RWPE2 (cell line): ENCODE measurements at regions not wholly inside any gene's neighbourhood (a gene's known extent, or its start where the extent isn't known, plus 50 kb on each side); places are given as distances from the start of the nearest gene placed in this dataset.
"Not testable (repeated sequence)": the region's sequence is repeated elsewhere in the genome, so short reads cannot be mapped to it uniquely, and the experiment has no call there.

Experiments
- ATAC-seq: fragments of 200-7000 bp; cut with Tn5 transposase; 3 replicates; pipeline ENCODE4 v1.9.1; 2021; ENCODE audit warnings: low read depth
- DNase-seq: peaks from one replicate; pipeline ENCODE4 v3.0.0-alpha.2; 2020; ENCODE audit warnings: low spot score
- H3K27ac ChIP-seq: fragments of 450-650 bp; 2 replicates; pipeline ENCODE4 v1.5.1; 2017; ENCODE audit warnings: mild to moderate bottlenecking; ENCODE audit not compliant: poor library complexity, severe bottlenecking
- H3K27me3 ChIP-seq: fragments of 250-450 bp; sonication (Bioruptor Pico); 2 replicates; pipeline ENCODE4 v1.5.1; 2021; ENCODE audit warnings: mild to moderate bottlenecking, moderate library complexity; ENCODE audit not compliant: insufficient read depth, poor library complexity, severe bottlenecking
- H3K36me3 ChIP-seq: fragments of 250-450 bp; sonication (Bioruptor Pico); 2 replicates; pipeline ENCODE4 v1.5.1; 2020; ENCODE audit warnings: low read depth, mild to moderate bottlenecking, moderate library complexity
- H3K4me1 ChIP-seq: fragments of 250-450 bp; sonication (Bioruptor Pico); 2 replicates; pipeline ENCODE4 v1.5.1; 2021; ENCODE audit warnings: mild to moderate bottlenecking, moderate library complexity; ENCODE audit not compliant: insufficient read depth, poor library complexity, severe bottlenecking
- H3K4me3 ChIP-seq: fragments of 250-450 bp; sonication (Bioruptor Pico); 2 replicates; pipeline ENCODE4 v1.5.1; 2021; ENCODE audit warnings: mild to moderate bottlenecking, moderate library complexity; ENCODE audit not compliant: severe bottlenecking
- H3K9me3 ChIP-seq: fragments of 250-450 bp; sonication (Bioruptor Pico); 2 replicates; pipeline ENCODE4 v1.5.1; 2021; ENCODE audit warnings: mild to moderate bottlenecking, moderate library complexity; ENCODE audit not compliant: severe bottlenecking

DNA sequence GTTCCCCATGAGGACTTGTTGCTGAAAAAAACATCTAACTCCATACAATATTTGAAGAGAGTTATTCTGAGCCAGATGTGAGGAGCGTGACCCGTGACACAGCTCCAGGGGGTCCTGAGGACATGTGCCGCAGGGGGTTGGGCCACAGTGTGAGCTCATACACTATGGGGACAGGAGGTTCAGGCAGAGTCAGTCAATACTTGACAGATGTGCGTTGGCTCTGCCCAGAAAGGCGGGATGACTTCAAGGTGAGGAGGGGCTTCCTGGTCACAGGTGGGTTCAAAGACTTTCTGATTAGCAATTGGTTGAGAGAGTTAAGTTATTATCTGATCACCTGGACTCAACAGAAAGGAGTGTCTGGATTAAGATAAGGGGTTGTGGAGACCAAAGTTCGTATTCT lies 147.1 kb upstream of the ZNF469 start:
- not testable (repeated sequence) for H3K27me3 ChIP-seq, H3K9me3 ChIP-seq, H3K4me3 ChIP-seq, DNase-seq, ATAC-seq, H3K36me3 ChIP-seq
- peak overlapping the region; percentile 35 for H3K27ac ChIP-seq
- peaks cover 29% of the 10 kb centered on the region for H3K4me1 ChIP-seq

DNA sequence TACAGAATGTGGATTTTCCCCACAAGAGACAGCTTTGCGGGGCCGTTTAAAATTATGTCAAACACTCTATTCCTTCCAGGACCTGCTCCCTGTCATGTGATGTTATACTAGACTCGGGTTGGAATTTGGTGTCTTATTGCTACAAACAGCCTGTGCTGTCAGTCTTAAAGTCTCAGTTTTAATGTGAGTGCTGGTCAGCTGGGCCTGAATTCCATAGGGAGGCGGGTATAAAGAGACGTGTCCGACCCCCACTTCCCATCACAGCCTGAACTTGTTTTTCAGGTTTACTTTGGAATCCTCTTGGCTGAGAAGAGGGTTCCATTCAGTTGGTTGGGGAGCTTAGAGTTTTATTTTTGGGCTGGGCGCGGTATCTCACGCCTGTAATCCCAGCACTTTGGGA lies 146.5 kb upstream of the ZNF469 start:
- not testable (repeated sequence) for DNase-seq, H3K9me3 ChIP-seq, H3K4me3 ChIP-seq, H3K36me3 ChIP-seq, H3K27me3 ChIP-seq
- peak overlapping the region; percentile 35 for H3K27ac ChIP-seq
- peaks cover 29% of the 10 kb centered on the region for H3K4me1 ChIP-seq
- peak; percentile 36 for ATAC-seq

DNA sequence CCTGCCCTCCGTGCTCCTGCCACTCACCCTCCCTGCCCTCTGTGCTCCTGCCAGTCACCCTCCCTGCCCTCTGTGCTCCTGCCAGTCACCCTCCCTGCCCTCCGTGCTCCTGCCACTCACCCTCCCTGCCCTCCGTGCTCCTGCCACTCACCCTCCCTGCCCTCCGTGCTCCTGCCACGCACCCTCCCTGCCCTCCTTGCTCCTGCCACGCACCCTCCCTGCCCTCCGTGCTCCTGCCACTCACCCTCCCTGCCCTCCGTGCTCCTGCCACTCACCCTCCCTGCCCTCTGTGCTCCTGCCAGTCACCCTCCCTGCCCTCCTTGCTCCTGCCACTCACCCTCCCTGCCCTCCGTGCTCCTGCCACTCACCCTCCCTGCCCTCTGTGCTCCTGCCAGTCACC lies 145.4 kb upstream of the ZNF469 start:
- H3K36me3 ChIP-seq, H3K27me3 ChIP-seq, H3K27ac ChIP-seq, H3K4me3 ChIP-seq, ATAC-seq, H3K9me3 ChIP-seq, DNase-seq: not testable (repeated sequence)
- peaks cover 35% of the 10 kb centered on the region for H3K4me1 ChIP-seq

- H3K9me3 ChIP-seq, H3K36me3 ChIP-seq, H3K27me3 ChIP-seq, H3K4me3 ChIP-seq, DNase-seq, ATAC-seq: not testable (repeated sequence)
- H3K27ac ChIP-seq: peak overlapping the region; percentile 44
- peaks cover 40% of the 10 kb centered on the region for H3K4me1 ChIP-seq
Measured at GRCh38 chr16:88237761-88238415, 144.9 kb upstream of the ZNF469 start.

DNA sequence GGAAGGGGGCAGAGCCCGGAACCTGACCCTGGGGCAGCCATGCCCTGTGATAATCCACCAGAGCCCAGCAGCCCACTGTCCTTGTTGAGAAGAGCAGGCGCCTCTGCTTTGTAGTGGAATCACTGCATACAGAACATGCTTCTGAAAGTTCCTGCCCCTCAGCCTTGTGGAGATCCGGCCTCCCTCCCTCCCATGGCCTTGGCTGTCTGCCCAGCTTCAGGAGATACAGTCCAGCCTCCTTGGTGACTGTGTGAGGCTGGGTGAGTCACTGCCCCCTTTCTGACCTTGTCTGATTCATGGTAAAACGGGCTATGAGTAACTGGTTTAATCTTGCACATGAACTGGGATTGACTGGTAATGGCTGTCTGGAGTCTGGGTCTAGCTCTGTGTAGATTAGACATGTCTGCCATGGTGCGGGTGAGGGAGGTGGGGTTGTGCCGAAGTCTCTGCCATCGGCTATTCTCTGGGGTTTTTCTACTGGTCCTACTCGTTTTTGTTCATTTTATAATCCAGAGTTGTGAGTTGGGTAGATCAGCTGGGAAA lies 144.0 kb upstream of the ZNF469 start:
- H3K4me3 ChIP-seq, H3K27me3 ChIP-seq, H3K9me3 ChIP-seq, H3K36me3 ChIP-seq: not testable (repeated sequence)
- ATAC-seq (peak; percentile 64), DNase-seq (peak; percentile 97)
- H3K4me1 ChIP-seq: peaks cover 47% of the 10 kb centered on the region
- H3K27ac ChIP-seq: peak overlapping the region; percentile 44

GRCh38 chr16:88240118-88240517 lies 142.6 kb upstream of the ZNF469 start:
- not testable (repeated sequence) for H3K9me3 ChIP-seq, H3K27me3 ChIP-seq, DNase-seq, ATAC-seq, H3K4me3 ChIP-seq, H3K36me3 ChIP-seq
- Histone ChIP-seq H3K4me1 (peaks cover 43% of the 10 kb centered on the region), H3K27ac (peak overlapping the region; percentile 13)

GRCh38 chr16:88240776-88241175 lies 142.0 kb upstream of the ZNF469 start:
- not testable (repeated sequence) for H3K9me3 ChIP-seq, H3K27me3 ChIP-seq, H3K36me3 ChIP-seq, H3K4me3 ChIP-seq, ATAC-seq, DNase-seq
- peak overlapping the region; percentile 13 for H3K27ac ChIP-seq
- peaks cover 44% of the 10 kb centered on the region for H3K4me1 ChIP-seq

DNA sequence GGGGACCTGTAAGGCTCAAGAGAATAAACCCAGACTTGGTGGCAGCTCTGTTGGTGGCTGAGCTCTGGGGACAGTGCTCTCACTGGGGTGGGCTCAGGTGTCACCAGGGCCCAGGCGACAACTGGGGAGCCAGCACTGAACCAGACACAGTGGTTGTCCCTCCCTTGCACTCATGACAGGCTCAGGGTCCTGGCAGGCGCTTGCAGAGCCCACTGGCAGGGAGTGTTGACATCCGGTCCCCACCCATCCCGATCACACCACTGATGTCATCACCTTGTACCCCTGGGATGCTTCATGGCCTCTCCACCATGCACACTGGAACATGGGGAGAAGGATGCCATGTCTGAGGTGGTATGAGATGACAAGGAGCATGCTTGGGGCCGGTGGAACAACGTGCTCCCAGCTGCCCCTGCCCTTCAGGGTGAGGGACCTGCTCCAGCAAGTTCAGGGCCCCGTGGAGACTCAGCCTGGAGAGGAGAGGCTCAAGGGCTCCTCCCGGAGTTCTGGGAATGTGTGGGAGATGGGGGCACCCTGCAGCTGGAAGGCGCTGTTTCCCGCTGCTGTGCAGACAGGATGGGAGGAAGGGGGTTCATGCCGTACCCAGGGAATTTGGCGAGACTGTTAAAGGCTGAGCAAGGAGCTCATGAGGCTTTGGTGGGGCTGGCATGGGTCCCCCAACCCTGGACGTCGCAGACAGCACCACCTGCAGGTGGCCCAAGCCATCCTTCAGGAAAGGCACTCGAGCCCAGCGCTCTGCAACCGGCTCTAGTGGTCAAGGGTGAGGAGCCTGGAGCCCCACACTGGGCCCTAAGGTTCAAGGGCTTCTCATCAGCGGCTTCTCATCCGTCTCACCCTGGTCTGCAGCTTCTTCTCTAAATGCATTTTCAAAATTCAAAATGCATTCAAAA lies 141.1 kb upstream of the ZNF469 start:
- DNase-seq, H3K36me3 ChIP-seq, H3K4me3 ChIP-seq, H3K9me3 ChIP-seq, H3K27me3 ChIP-seq, ATAC-seq: not testable (repeated sequence)
- Histone ChIP-seq H3K4me1 (peaks cover 39% of the 10 kb centered on the region), H3K27ac (peak overlapping the region; percentile 60)

DNA sequence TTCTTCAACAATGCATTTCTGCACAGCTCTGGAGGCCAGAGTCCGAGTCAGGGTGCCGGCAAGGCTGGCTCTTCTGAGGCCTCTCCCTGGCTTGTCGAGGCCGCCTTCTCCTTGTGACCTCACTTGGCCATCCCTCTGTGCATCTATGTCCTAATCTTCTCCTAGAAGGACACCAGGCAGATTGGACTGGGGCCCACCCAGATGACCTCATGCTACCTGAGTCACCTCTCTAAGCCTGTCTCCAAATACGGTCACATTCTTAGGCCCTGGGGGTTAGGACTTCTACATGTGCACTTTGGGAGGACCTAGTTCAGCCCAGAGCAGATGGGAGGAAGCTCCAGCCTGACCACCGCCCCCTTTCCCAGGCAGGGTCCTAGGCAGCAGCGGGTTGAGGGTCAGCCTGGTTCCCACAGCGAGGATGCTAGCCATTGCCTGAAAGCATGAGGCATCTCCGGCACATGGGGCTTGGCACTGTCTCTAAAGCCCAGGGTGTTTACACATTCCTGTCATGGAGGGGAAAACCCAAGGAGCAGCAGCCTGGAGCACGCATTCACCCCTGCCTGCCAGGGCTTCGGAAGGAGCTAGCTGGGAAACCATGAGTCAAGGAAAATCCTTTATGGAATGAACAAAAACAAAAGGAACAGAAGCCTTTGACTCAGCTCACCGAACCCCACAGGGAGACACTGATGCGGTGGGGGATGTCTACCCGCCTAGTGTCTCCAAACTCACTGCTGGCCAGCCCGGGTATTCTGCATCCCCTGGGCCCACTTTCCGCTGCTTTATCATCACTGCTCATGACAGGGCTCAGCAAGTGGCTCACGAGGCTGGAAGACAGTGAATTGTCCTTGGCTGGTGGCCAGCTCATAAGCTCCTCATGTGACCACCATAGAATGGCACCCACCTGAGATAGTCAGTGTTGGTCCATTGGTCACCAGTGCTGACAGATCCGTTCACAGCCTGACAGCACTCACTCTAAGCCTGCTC lies 140.2 kb upstream of the ZNF469 start:
- H3K4me3 ChIP-seq, H3K27me3 ChIP-seq, H3K36me3 ChIP-seq, H3K9me3 ChIP-seq: not testable (repeated sequence)
- ATAC-seq (peak; percentile 66), DNase-seq (peak; percentile 87)
- peaks cover 38% of the 10 kb centered on the region for H3K4me1 ChIP-seq
- peak overlapping the region; percentile 60 for H3K27ac ChIP-seq

DNA sequence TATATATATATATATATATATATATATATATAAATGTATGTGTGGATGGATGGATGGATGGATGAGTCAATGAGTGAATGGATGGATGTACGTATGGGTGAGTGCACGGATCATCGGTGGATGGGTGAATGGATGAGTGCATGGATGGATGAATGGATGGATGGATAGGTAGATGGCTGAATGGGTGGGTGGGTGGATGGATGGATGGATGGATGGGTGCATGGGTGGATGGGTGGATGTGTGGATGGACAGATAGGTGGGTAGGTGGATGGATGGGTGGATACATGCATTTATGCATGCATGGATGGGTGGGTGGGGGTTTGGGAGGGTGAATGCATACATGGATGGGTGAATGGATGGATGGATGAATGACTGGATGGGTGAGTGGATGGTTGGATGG lies 138.8 kb upstream of the ZNF469 start:
- not testable (repeated sequence) for H3K4me3 ChIP-seq, H3K36me3 ChIP-seq, H3K27me3 ChIP-seq, ATAC-seq, H3K9me3 ChIP-seq, DNase-seq, H3K27ac ChIP-seq
- H3K4me1 ChIP-seq: peaks cover 33% of the 10 kb centered on the region
